ENCODE measurements at regions not wholly inside any gene's neighbourhood (a gene's known extent, or its start where the extent isn't known, plus 50 kb on each side); places are given as distances from the start of the nearest gene placed in this dataset.

GRCh38 chr19:30146346-30146745, 204.3 kb downstream of the URI1 start:
- Mint-ChIP-seq H3K4me3 (ENCODE audit: low read depth) (no peak overlapping the region), H3K36me3 (ENCODE audit: low read depth) (no peaks in the 10 kb centered on the region), H3K27ac (no peak overlapping the region), H3K9me3 (no peaks in the 10 kb centered on the region), H3K4me1 (ENCODE audit: low read depth) (peaks cover 3% of the 10 kb centered on the region), H3K27me3 (ENCODE audit: low read depth) (no peaks in the 10 kb centered on the region)
- no peak for DNase-seq (ENCODE audit: low spot score)
- intact Hi-C loops (cut with micrococcal nuclease), result no loop called here

DNA sequence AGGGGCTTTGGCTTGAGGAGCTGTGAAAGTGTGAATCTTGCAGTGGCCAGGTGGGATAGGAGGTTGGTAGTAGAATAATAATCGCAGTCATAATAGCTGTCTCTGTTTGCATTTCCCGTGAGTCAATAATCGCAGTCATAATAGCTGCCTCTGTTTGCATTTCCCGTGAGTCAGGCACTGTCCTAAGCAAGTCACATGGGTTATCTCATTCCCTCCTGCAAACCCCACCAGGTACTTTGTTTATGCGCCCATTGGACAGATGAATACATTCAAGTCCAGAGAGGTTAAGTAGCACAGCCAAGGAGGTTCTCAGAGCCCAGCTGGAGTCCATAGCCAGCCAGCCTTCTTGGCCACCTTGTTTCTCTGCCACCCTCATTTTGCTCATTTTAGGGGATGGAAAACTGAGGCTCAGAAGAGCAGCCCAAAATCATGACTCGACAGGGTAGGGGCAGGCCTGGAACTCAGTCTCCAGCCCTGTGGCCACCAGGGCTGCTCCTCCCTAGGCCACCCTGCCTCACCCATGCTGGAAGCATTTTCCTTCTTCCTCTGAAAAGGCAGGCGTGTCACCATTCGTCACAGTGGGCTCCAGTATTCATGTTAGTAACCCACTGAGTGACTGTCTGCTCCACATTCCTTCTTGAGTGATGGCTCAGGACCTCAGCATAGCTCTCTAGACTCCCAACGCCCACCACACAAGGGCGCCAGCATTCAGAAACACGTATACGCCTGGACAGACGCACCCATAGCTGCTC, 206.2 kb downstream of the URI1 start:
- intact Hi-C loops (cut with micrococcal nuclease), result no loop called here
- no peak overlapping the region for H3K27ac Mint-ChIP-seq
- no peak for DNase-seq (ENCODE audit: low spot score)
- H3K9me3 Mint-ChIP-seq, result no peaks in the 10 kb centered on the region
- peaks cover 3% of the 10 kb centered on the region for H3K4me1 Mint-ChIP-seq (ENCODE audit: low read depth)
- no peaks in the 10 kb centered on the region for H3K36me3 Mint-ChIP-seq (ENCODE audit: low read depth)
- H3K27me3 Mint-ChIP-seq (ENCODE audit: low read depth), result peaks cover under 1% of the 10 kb centered on the region
- H3K4me3 Mint-ChIP-seq (ENCODE audit: low read depth), result no peak overlapping the region

- Mint-ChIP-seq H3K9me3 (no peaks in the 10 kb centered on the region), H3K27ac (no peak overlapping the region), H3K4me1 (ENCODE audit: low read depth) (peaks cover 5% of the 10 kb centered on the region), H3K36me3 (ENCODE audit: low read depth) (no peaks in the 10 kb centered on the region), H3K4me3 (ENCODE audit: low read depth) (no peak overlapping the region), H3K27me3 (ENCODE audit: low read depth) (peaks cover 2% of the 10 kb centered on the region)
- intact Hi-C loops (cut with micrococcal nuclease), result no loop called here
- no peak for DNase-seq (ENCODE audit: low spot score)
Measured at GRCh38 chr19:30148803-30149202, 206.8 kb downstream of the URI1 start.

DNA sequence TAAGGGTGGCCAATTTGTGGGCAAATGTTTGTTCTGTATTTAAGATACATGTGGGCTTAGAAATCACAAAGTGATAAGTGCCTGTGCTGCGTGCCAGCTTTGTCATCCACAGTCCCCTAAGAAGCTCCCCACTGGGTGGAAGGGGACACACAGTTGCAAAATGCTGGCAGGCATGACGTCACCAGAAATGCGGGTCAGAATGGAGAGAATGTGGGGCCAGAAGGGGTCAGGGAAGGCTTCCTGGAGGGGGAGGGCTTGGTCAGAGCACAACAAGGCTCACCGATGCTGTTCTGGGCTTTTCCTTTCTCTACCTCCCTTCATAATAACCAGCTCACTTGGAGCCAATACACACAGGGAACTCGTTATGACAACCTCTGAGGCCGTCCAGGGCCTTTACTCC, 207.3 kb downstream of the URI1 start:
- H3K4me1 Mint-ChIP-seq (ENCODE audit: low read depth), result peaks cover 8% of the 10 kb centered on the region
- peaks cover 2% of the 10 kb centered on the region for H3K27me3 Mint-ChIP-seq (ENCODE audit: low read depth)
- no peak for DNase-seq (ENCODE audit: low spot score)
- no peak overlapping the region for H3K4me3 Mint-ChIP-seq (ENCODE audit: low read depth)
- no peak overlapping the region for H3K27ac Mint-ChIP-seq
- intact Hi-C loops (cut with micrococcal nuclease), result no loop called here
- H3K9me3 Mint-ChIP-seq, result no peaks in the 10 kb centered on the region
- H3K36me3 Mint-ChIP-seq (ENCODE audit: low read depth), result no peaks in the 10 kb centered on the region

- H3K9me3 Mint-ChIP-seq, result no peaks in the 10 kb centered on the region
- H3K27ac Mint-ChIP-seq, result no peak overlapping the region
- peaks cover 10% of the 10 kb centered on the region for H3K4me1 Mint-ChIP-seq (ENCODE audit: low read depth)
- no peak for DNase-seq (ENCODE audit: low spot score)
- H3K4me3 Mint-ChIP-seq (ENCODE audit: low read depth), result no peak overlapping the region
- no peaks in the 10 kb centered on the region for H3K36me3 Mint-ChIP-seq (ENCODE audit: low read depth)
- intact Hi-C loops (cut with micrococcal nuclease), result no loop called here
- H3K27me3 Mint-ChIP-seq (ENCODE audit: low read depth), result peaks cover 3% of the 10 kb centered on the region
Measured at GRCh38 chr19:30150626-30151025, 208.6 kb downstream of the URI1 start.

- no peak for DNase-seq (ENCODE audit: low spot score)
- Mint-ChIP-seq H3K4me3 (ENCODE audit: low read depth) (no peak overlapping the region), H3K36me3 (ENCODE audit: low read depth) (no peaks in the 10 kb centered on the region), H3K27ac (no peak overlapping the region), H3K4me1 (ENCODE audit: low read depth) (peaks cover 10% of the 10 kb centered on the region), H3K9me3 (no peaks in the 10 kb centered on the region), H3K27me3 (ENCODE audit: low read depth) (peaks cover 3% of the 10 kb centered on the region)
- intact Hi-C loops (cut with micrococcal nuclease), result no loop called here
Measured at GRCh38 chr19:30151081-30151480, 209.0 kb downstream of the URI1 start.

GRCh38 chr19:30152510-30153291, 210.7 kb downstream of the URI1 start:
- Mint-ChIP-seq H3K4me1 (ENCODE audit: low read depth) (peaks cover 10% of the 10 kb centered on the region), H3K27me3 (ENCODE audit: low read depth) (peaks cover 3% of the 10 kb centered on the region), H3K4me3 (ENCODE audit: low read depth) (no peak overlapping the region), H3K27ac (no peak overlapping the region), H3K9me3 (no peaks in the 10 kb centered on the region), H3K36me3 (ENCODE audit: low read depth) (no peaks in the 10 kb centered on the region)
- no peak for DNase-seq (ENCODE audit: low spot score)
- intact Hi-C loops (cut with micrococcal nuclease), result no loop called here

DNA sequence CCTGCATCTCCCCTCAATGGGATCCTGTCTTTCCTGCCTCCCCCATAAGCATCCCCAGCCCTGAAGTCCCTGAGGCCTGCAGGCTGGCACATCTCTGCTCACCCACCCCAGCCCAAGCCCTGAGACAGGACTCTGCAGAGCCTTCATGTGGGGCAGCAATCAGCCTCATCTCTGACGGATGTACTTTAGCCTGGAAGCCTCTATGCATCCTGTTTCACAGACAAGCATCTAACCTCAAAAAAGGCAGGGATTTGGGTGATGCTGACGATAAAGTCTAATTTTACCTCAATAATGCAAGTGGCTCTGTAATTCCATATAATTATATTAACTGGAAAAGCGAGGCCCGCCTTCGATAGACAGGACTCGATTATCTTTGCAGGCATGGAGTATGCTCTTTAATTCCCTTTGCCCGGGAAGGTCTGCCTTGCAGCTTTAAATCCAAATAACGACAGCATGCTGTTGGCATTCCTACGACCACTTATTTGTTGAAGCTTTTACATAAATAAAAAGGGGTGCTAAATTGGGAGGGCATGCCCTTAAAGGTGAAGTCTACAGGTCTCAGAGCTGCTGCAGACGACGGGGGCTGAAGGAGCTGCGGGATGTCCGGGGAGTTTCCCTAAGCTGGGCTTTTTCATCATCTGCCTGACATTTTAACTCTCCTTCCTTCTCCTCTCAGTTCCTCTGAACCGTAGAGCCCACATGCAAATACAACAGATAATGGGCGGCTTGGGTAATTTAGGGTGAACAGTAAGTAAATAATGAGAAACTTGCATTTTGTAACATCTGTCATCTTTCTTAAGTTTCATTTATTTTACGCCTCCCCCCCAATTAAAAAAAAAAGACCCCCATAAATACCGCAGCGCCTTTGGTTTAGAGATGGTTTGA, 211.5 kb downstream of the URI1 start:
- DNase-seq (ENCODE audit: low spot score), result no peak
- Mint-ChIP-seq H3K27ac (no peak overlapping the region), H3K4me3 (ENCODE audit: low read depth) (no peak overlapping the region), H3K9me3 (no peaks in the 10 kb centered on the region), H3K4me1 (ENCODE audit: low read depth) (peaks cover 10% of the 10 kb centered on the region), H3K27me3 (ENCODE audit: low read depth) (peaks cover 3% of the 10 kb centered on the region), H3K36me3 (ENCODE audit: low read depth) (no peaks in the 10 kb centered on the region)
- intact Hi-C loops (cut with micrococcal nuclease), result no loop called here

DNA sequence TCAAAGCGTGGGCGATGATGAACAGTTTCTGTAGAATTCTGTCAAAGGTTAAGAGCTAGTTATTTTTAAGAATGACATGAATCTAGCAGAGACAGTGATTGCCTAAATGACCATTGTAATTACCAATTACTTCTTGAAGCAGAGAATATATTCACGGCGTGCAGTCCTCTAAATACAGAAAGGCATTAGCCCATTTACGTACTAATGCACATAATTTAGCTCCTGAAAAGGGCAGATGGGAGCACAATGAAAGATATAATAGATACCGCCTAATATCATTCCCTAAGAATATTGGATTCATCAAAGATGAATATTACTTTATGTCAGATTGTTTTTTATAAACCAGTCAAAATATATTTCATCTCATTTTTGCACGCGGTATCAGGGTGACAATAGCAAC, 212.4 kb downstream of the URI1 start:
- H3K4me3 Mint-ChIP-seq (ENCODE audit: low read depth), result no peak overlapping the region
- H3K36me3 Mint-ChIP-seq (ENCODE audit: low read depth), result no peaks in the 10 kb centered on the region
- DNase-seq (ENCODE audit: low spot score), result no peak
- H3K27me3 Mint-ChIP-seq (ENCODE audit: low read depth), result peaks cover 3% of the 10 kb centered on the region
- peaks cover 10% of the 10 kb centered on the region for H3K4me1 Mint-ChIP-seq (ENCODE audit: low read depth)
- intact Hi-C loops (cut with micrococcal nuclease), result no loop called here
- H3K9me3 Mint-ChIP-seq, result no peaks in the 10 kb centered on the region
- H3K27ac Mint-ChIP-seq, result no peak overlapping the region

DNA sequence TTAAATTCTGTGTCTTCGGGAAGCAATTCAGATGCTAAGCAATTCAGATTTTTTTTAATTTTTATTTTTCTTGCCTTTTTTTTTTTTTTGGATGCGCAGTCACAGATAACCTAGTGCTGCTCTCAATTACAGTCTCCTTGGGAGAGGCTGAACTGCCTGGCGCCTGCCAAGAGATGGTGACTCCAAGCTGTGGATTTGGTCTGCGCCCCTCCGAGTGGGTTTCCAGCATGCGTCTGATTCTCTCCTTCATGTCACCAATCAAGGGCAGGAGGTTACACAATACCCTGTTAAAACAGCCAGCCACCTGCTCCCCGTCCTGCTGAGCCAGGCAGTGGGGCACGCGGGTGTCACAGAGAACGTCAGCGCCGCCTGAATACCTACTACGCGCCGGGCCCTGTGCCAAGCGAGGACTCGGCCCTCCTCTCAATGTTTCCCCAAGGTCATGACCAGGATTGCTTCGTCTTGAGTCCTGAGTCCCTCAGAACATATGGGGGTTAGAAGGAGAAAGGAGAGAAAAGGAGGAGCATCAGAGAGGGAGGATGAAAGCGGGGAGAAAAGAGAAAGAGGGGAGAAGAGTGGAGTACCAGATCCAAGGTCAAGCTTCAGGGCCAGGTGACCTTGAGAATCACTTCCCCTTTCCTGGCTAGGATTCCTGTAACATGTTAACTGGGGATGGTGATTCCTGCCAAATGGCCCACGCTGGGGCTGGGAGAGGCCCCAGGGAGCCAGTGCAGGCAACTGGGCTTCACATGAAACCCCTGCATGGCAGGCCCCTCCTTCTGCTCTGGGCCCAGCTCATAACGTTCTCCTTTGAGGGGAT, 213.6 kb downstream of the URI1 start:
- Mint-ChIP-seq H3K27me3 (ENCODE audit: low read depth) (peaks cover 3% of the 10 kb centered on the region), H3K27ac (no peak overlapping the region), H3K4me1 (ENCODE audit: low read depth) (peaks cover 10% of the 10 kb centered on the region), H3K9me3 (no peaks in the 10 kb centered on the region), H3K4me3 (ENCODE audit: low read depth) (no peak overlapping the region), H3K36me3 (ENCODE audit: low read depth) (no peaks in the 10 kb centered on the region)
- intact Hi-C loops (cut with micrococcal nuclease), result no loop called here
- no peak for DNase-seq (ENCODE audit: low spot score)

- H3K4me3 Mint-ChIP-seq (ENCODE audit: low read depth), result no peak overlapping the region
- DNase-seq (ENCODE audit: low spot score), result no peak
- H3K36me3 Mint-ChIP-seq (ENCODE audit: low read depth), result no peaks in the 10 kb centered on the region
- H3K9me3 Mint-ChIP-seq, result no peaks in the 10 kb centered on the region
- intact Hi-C loops (cut with micrococcal nuclease), result no loop called here
- H3K27me3 Mint-ChIP-seq (ENCODE audit: low read depth), result peaks cover 3% of the 10 kb centered on the region
- peaks cover 7% of the 10 kb centered on the region for H3K4me1 Mint-ChIP-seq (ENCODE audit: low read depth)
- H3K27ac Mint-ChIP-seq, result no peak overlapping the region
Measured at GRCh38 chr19:30156646-30157045, 214.6 kb downstream of the URI1 start.
